Nephron progenitor cell (in vitro differentiated cells): ENCODE measurements at regions not wholly inside any gene's neighbourhood (a gene's known extent, or its start where the extent isn't known, plus 50 kb on each side); places are given as distances from the start of the nearest gene placed in this dataset.

ENCODE experiments used
- DNase-seq: peaks from one replicate; pipeline ENCODE4 v3.0.0; 2021
- H3K27ac Mint-ChIP-seq: 2 replicates; pipeline ENCODE4 v1.8.0; 2021; ENCODE audit warnings: mild to moderate bottlenecking, moderate library complexity, mixed read lengths
- H3K27me3 Mint-ChIP-seq: 2 replicates; pipeline ENCODE4 v1.8.0; 2021; ENCODE audit warnings: mild to moderate bottlenecking, low read depth, mixed read lengths; ENCODE audit not compliant: poor library complexity
- H3K36me3 Mint-ChIP-seq: 2 replicates; pipeline ENCODE4 v1.8.0; 2021; ENCODE audit warnings: low read depth, mixed read lengths
- H3K4me1 Mint-ChIP-seq: 2 replicates; pipeline ENCODE4 v1.8.0; 2021; ENCODE audit warnings: mixed read lengths
- H3K4me3 Mint-ChIP-seq: 2 replicates; pipeline ENCODE4 v1.8.0; 2021; ENCODE audit warnings: mild to moderate bottlenecking, moderate library complexity, mixed read lengths
- H3K9me3 Mint-ChIP-seq: 2 replicates; pipeline ENCODE4 v1.8.0; 2021; ENCODE audit warnings: mild to moderate bottlenecking, moderate library complexity, mixed read lengths
- TF ChIP-seq, protein P1 (sequence below): fragments of 200-600 bp; sonication (generic); IDR thresholded peaks from 2 replicates; pipeline ENCODE4 v1.5.0; 2021; ENCODE audit warnings: antibody characterized with exemption

DNA sequence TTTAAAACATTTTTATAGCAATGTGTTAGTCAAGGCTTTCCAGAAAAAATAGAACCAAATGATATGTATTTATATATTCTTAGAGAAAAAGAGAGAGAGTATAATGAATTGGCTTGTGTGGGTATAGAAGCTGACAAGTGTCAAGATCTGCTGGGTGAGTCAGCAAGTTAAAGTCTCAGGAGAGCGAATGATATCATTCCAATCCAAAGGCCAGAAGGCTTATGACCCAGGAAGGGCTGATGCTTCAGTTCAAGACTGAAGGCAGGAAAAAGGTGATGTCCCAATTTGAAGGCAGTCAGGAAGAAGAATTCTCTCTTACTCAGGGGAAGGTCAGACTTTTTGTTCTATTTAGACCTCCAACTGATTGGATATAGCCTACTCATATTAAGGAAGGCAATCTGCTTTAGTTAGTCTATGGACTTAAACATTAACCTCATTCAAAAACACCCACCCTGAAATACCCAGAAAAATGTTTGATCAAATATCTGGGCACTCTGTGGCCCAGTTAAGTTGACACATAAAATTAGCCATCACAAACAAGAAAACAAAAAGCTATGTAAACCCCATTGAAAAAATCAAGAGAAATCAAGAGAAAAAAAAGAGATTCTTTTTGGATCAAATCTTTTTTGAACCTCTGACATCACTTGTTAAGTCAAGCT is 189.6 kb downstream of the PIK3R1 start:
- no peaks in the 10 kb centered on the region for H3K27me3 Mint-ChIP-seq
- TF ChIP-seq, protein P1, sequence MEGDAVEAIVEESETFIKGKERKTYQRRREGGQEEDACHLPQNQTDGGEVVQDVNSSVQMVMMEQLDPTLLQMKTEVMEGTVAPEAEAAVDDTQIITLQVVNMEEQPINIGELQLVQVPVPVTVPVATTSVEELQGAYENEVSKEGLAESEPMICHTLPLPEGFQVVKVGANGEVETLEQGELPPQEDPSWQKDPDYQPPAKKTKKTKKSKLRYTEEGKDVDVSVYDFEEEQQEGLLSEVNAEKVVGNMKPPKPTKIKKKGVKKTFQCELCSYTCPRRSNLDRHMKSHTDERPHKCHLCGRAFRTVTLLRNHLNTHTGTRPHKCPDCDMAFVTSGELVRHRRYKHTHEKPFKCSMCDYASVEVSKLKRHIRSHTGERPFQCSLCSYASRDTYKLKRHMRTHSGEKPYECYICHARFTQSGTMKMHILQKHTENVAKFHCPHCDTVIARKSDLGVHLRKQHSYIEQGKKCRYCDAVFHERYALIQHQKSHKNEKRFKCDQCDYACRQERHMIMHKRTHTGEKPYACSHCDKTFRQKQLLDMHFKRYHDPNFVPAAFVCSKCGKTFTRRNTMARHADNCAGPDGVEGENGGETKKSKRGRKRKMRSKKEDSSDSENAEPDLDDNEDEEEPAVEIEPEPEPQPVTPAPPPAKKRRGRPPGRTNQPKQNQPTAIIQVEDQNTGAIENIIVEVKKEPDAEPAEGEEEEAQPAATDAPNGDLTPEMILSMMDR, result no peak
- DNase-seq, result no peak
- no peaks in the 10 kb centered on the region for H3K36me3 Mint-ChIP-seq
- H3K4me3 Mint-ChIP-seq, result no peak overlapping the region
- peaks cover 26% of the 10 kb centered on the region for H3K4me1 Mint-ChIP-seq
- H3K27ac Mint-ChIP-seq, result peak overlapping the region; percentile 85
- H3K9me3 Mint-ChIP-seq, result peaks cover 14% of the 10 kb centered on the region

DNA sequence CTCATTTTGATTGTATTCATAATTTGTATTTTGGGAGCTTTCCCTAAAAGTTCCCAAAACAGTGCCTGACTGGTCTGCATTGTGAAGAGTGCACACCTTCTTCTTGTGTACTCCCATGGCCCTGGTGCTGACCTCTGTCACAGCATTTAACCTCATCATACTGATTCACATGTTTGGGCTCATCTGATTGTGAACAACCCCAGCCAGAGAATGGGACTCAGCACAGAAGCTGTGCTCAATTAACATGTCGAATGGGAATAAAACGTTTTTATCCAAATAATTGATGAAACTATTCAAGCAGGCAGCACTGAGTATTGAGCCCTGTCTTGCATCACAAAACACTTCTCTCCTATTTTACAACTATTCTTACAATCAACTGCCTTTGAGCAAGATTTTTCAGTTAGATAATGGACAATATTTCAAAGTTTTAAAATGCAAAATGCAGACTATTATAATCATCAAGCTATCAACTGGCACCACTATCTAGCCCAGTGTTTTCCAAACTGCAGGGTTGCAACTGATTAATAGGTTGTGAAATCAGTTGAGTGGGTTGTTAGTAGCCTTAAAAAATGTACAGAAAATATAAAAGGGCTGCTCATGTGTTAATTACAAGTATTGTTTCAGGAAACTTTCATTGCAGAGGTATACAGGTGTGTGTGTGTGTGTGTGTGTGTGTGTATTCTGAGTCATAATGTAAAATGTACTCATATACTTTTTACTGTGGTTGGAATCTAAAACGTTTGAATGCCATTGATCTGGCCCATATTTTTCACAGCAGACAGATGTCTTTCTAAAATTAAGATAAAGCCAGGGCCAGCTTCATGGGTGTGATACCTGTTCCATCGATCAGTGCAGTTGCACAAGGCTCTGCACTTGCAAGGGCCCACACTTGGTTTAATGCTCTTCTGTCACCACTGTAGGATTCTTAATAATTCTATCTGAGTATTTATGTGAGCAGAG is 190.5 kb downstream of the PIK3R1 start:
- peaks cover 26% of the 10 kb centered on the region for H3K4me1 Mint-ChIP-seq
- H3K9me3 Mint-ChIP-seq, result peaks cover 12% of the 10 kb centered on the region
- H3K4me3 Mint-ChIP-seq, result no peak overlapping the region
- TF ChIP-seq, protein P1, result no peak
- DNase-seq, result no peak
- no peaks in the 10 kb centered on the region for H3K36me3 Mint-ChIP-seq
- no peaks in the 10 kb centered on the region for H3K27me3 Mint-ChIP-seq
- H3K27ac Mint-ChIP-seq, result peak overlapping the region; percentile 53

- no peak for DNase-seq
- Mint-ChIP-seq H3K9me3 (peaks cover 4% of the 10 kb centered on the region), H3K4me1 (peaks cover 22% of the 10 kb centered on the region), H3K27ac (peak overlapping the region; percentile 53), H3K4me3 (no peak overlapping the region), H3K36me3 (no peaks in the 10 kb centered on the region), H3K27me3 (no peaks in the 10 kb centered on the region)
- TF ChIP-seq, protein P1, result no peak
Measured at GRCh38 chr5:68406767-68407241, 191.2 kb downstream of the PIK3R1 start.

- DNase-seq, result no peak
- TF ChIP-seq, protein P1, result no peak
- no peaks in the 10 kb centered on the region for H3K27me3 Mint-ChIP-seq
- no peaks in the 10 kb centered on the region for H3K9me3 Mint-ChIP-seq
- H3K4me3 Mint-ChIP-seq, result no peak overlapping the region
- H3K36me3 Mint-ChIP-seq, result no peaks in the 10 kb centered on the region
- peaks cover 22% of the 10 kb centered on the region for H3K4me1 Mint-ChIP-seq
- H3K27ac Mint-ChIP-seq, result no peak overlapping the region
Measured at GRCh38 chr5:68407311-68408239, 192.0 kb downstream of the PIK3R1 start.

- Mint-ChIP-seq H3K9me3 (peaks cover 6% of the 10 kb centered on the region), H3K36me3 (no peaks in the 10 kb centered on the region), H3K4me3 (no peak overlapping the region), H3K27ac (no peak overlapping the region), H3K4me1 (peaks cover 22% of the 10 kb centered on the region), H3K27me3 (no peaks in the 10 kb centered on the region)
- TF ChIP-seq, protein P1, result no peak
- DNase-seq, result no peak
Measured at GRCh38 chr5:68408345-68408871, 192.9 kb downstream of the PIK3R1 start.
